ENCODE measurements at regions not wholly inside any gene's neighbourhood (a gene's known extent, or its start where the extent isn't known, plus 50 kb on each side); places are given as distances from the start of the nearest gene placed in this dataset.

- DNase-seq: no peak
- Histone ChIP-seq H3K27me3 (no peaks in the 10 kb centered on the region), H3K4me3 (ENCODE audit: low read depth, low read length) (no peak overlapping the region), H3K4me1 (peaks cover 7% of the 10 kb centered on the region), H3K36me3 (no peaks in the 10 kb centered on the region), H3K9me3 (no peaks in the 10 kb centered on the region)
- no peak for TF ChIP-seq CTCF (IDR thresholded peaks at IDR 0.05; ENCODE audit: low read depth, low read length)
Observed at GRCh38 chr16:64864232-64864809, 257.5 kb downstream of the CDH11 start.

GRCh38 chr16:64858076-64858475 lies 263.8 kb downstream of the CDH11 start:
- DNase-seq: no peak

GRCh38 chr16:64857411-64857810 lies 264.5 kb downstream of the CDH11 start:
- no peak overlapping the region for H3K4me3 ChIP-seq (ENCODE audit: low read depth, low read length)
- H3K9me3 ChIP-seq: no peaks in the 10 kb centered on the region
- H3K27me3 ChIP-seq: no peaks in the 10 kb centered on the region
- H3K36me3 ChIP-seq: no peaks in the 10 kb centered on the region
- DNase-seq: no peak
- TF ChIP-seq CTCF (IDR thresholded peaks at IDR 0.05; ENCODE audit: low read depth, low read length): no peak
- H3K4me1 ChIP-seq: no peaks in the 10 kb centered on the region

More at GRCh38 chr16:64858076-64858475, 263.8 kb downstream of the CDH11 start:
- Histone ChIP-seq H3K4me3 (ENCODE audit: low read depth, low read length) (no peak overlapping the region), H3K4me1 (no peaks in the 10 kb centered on the region), H3K9me3 (no peaks in the 10 kb centered on the region), H3K36me3 (no peaks in the 10 kb centered on the region), H3K27me3 (no peaks in the 10 kb centered on the region)
- TF ChIP-seq CTCF (IDR thresholded peaks at IDR 0.05; ENCODE audit: low read depth, low read length): no peak

- H3K27me3 ChIP-seq: no peaks in the 10 kb centered on the region
- H3K9me3 ChIP-seq: no peaks in the 10 kb centered on the region
- no peak overlapping the region for H3K4me3 ChIP-seq (ENCODE audit: low read depth, low read length)
- TF ChIP-seq CTCF (IDR thresholded peaks at IDR 0.05; ENCODE audit: low read depth, low read length): no peak
- H3K36me3 ChIP-seq: no peaks in the 10 kb centered on the region
- H3K4me1 ChIP-seq: no peaks in the 10 kb centered on the region
- DNase-seq: no peak
Observed at GRCh38 chr16:64853551-64853950, 268.3 kb downstream of the CDH11 start.

GRCh38 chr16:64846966-64847365 lies 274.9 kb downstream of the CDH11 start:
- Histone ChIP-seq H3K4me1 (no peaks in the 10 kb centered on the region; the same call in 1 of the 2 replicates), H3K9me3 (no peaks in the 10 kb centered on the region), H3K4me3 (ENCODE audit: low read depth, low read length) (no peak overlapping the region), H3K36me3 (no peaks in the 10 kb centered on the region), H3K27me3 (no peaks in the 10 kb centered on the region)
- TF ChIP-seq CTCF (IDR thresholded peaks at IDR 0.05; ENCODE audit: low read depth, low read length): no peak
- DNase-seq: no peak

GRCh38 chr16:64845071-64845470 lies 276.8 kb downstream of the CDH11 start:
- no peak for DNase-seq
- H3K4me1 ChIP-seq: no peaks in the 10 kb centered on the region; the same call in 1 of the 2 replicates
- no peak overlapping the region for H3K4me3 ChIP-seq (ENCODE audit: low read depth, low read length)
- no peaks in the 10 kb centered on the region for H3K36me3 ChIP-seq
- TF ChIP-seq CTCF (IDR thresholded peaks at IDR 0.05; ENCODE audit: low read depth, low read length): no peak
- H3K9me3 ChIP-seq: no peaks in the 10 kb centered on the region
- no peaks in the 10 kb centered on the region for H3K27me3 ChIP-seq
